ENCODE measurements at regions not wholly inside any gene's neighbourhood (a gene's known extent, or its start where the extent isn't known, plus 50 kb on each side); places are given as distances from the start of the nearest gene placed in this dataset.

GRCh38 chr13:37173214-37173613 is 67.8 kb upstream of the CSNK1A1L start:
- TF ChIP-seq CTCF (conservative IDR thresholded peaks at IDR 0.05; ENCODE audit: low read depth, low read length) = no peak
- TF ChIP-seq EZH2 (IDR thresholded peaks at IDR 0.05; ENCODE audit: low read length, unreplicated experiment) = no peak
